ENCODE measurements at regions not wholly inside any gene's neighbourhood (a gene's known extent, or its start where the extent isn't known, plus 50 kb on each side); places are given as distances from the start of the nearest gene placed in this dataset.

- TF ChIP-seq SMC3 (IDR thresholded peaks at IDR 0.05; ENCODE audit: low read depth, low read length) (no peak), CTCF (IDR thresholded peaks at IDR 0.05) (no peak), EP300 (IDR thresholded peaks at IDR 0.05; ENCODE audit: borderline replicate concordance in 1 of 2, low read depth in 1 of 2, low read length in 1 of 2) (no peak), REST (IDR thresholded peaks at IDR 0.05; ENCODE audit: low read depth, low read length) (no peak), RAD21 (IDR thresholded peaks at IDR 0.05; ENCODE audit: low read length) (no peak), ELF1 (IDR thresholded peaks at IDR 0.05) (no peak), POLR2AphosphoS5 (IDR thresholded peaks at IDR 0.05; ENCODE audit: low read depth, low read length) (no peak), RFX5 (IDR thresholded peaks at IDR 0.05; ENCODE audit: low read length) (no peak), CHD2 (IDR thresholded peaks at IDR 0.05; ENCODE audit: low read length, partially characterized antibody) (no peak), NFIC (IDR thresholded peaks at IDR 0.05; ENCODE audit: borderline replicate concordance) (no peak)
Observed at GRCh38 chr3:116824208-116824607, 114.6 kb downstream of the TUSC7 start.
